CD4-positive, CD25-positive, alpha-beta regulatory T cell (primary cell): ENCODE measurements at regions not wholly inside any gene's neighbourhood (a gene's known extent, or its start where the extent isn't known, plus 50 kb on each side); places are given as distances from the start of the nearest gene placed in this dataset.

ENCODE experiments used
- ATAC-seq, 2 donors: fragments of 150-1000 bp; cut with Tn5 transposase; one replicate each; pipeline ENCODE4 v1.10.0; 2021; ENCODE audit warnings: low read depth in 2 of 2, moderate number of reproducible peaks in 2 of 2, moderate library complexity in 1 of 2
- DNase-seq, 3 donors: peaks; one replicate each; pipeline versions ENCODE4 v3.0.0 to v3.0.0-alpha.2; 2012 to 2022; ENCODE audit warnings: mixed read lengths in 1 of 3
- H3K27ac ChIP-seq: one replicate; pipeline ENCODE4 v1.7.0; 2013; ENCODE audit warnings: mild to moderate bottlenecking, low read length; ENCODE audit not compliant: insufficient read depth, poor library complexity, severe bottlenecking
- H3K27me3 ChIP-seq: one replicate; pipeline ENCODE4 v1.7.0; 2013; ENCODE audit warnings: low read length; ENCODE audit not compliant: control insufficient read depth, insufficient read depth
- H3K36me3 ChIP-seq: one replicate; pipeline ENCODE4 v1.7.0; 2013; ENCODE audit warnings: mild to moderate bottlenecking, low read length, moderate library complexity; ENCODE audit not compliant: control insufficient read depth, insufficient read depth
- H3K4me1 ChIP-seq: 2 replicates; pipeline ENCODE4 v1.7.0; 2013; ENCODE audit warnings: mild to moderate bottlenecking, low read length; ENCODE audit not compliant: insufficient read depth, control insufficient read depth, poor library complexity, severe bottlenecking
- H3K4me3 ChIP-seq: one replicate; pipeline ENCODE4 v1.7.0; 2013; ENCODE audit warnings: low read depth, mild to moderate bottlenecking, low read length, moderate library complexity
- H3K9me3 ChIP-seq, 2 experiments: 1 replicate in 1 of 2; 2 replicates in 1 of 2; pipeline ENCODE4 v1.7.0; 2013; ENCODE audit warnings: low read length in 2 of 2, mild to moderate bottlenecking in 1 of 2, moderate library complexity in 1 of 2; ENCODE audit not compliant: control insufficient read depth in 2 of 2
- H3K27ac Mint-ChIP-seq, 3 donors: one replicate each; pipeline ENCODE4 v1.8.0; 2020 to 2022; ENCODE audit warnings: mild to moderate bottlenecking in 3 of 3, mixed read lengths in 3 of 3, moderate library complexity in 2 of 3
- H3K27me3 Mint-ChIP-seq: one replicate; pipeline ENCODE4 v1.8.0; 2022; ENCODE audit warnings: mild to moderate bottlenecking, mixed read lengths
- H3K36me3 Mint-ChIP-seq: one replicate; pipeline ENCODE4 v1.8.0; 2020; ENCODE audit warnings: mixed read lengths
- H3K4me1 Mint-ChIP-seq, 4 donors: one replicate each; pipeline ENCODE4 v1.8.0; 2020 to 2022; ENCODE audit warnings: mixed read lengths in 4 of 4, mild to moderate bottlenecking in 1 of 4
- H3K4me3 Mint-ChIP-seq, 4 donors: one replicate each; pipeline ENCODE4 v1.8.0; 2020 to 2022; ENCODE audit warnings: mild to moderate bottlenecking in 4 of 4, mixed read lengths in 4 of 4, moderate library complexity in 3 of 4
- H3K9me3 Mint-ChIP-seq, 7 donors: one replicate each; pipeline ENCODE4 v1.8.0; 2020 to 2022; ENCODE audit warnings: mixed read lengths in 7 of 7, mild to moderate bottlenecking in 3 of 7, moderate library complexity in 2 of 7

DNA sequence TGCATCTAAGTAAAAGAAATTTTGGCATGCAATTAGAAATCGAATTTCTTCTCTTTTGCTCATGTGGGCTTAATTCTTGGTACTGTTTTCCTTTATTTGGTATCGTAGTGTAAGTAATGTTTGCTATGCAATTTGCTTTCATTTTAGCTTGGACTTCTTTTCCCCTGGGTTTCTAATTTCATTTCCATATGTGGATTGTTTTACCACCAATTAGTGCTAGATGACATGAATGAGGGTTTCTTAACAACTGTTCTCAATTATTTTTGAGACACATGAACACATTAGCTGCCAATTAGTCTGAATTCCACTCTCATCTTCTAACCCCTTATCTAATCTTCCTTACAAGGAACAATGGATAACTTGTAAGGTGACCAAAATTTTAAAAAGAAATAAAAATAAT lies 1047.2 kb upstream of the PIK3C3 start:
- Histone ChIP-seq H3K4me1 (no peaks in the 10 kb centered on the region), H3K4me3 (no peak overlapping the region), H3K27me3 (no peaks in the 10 kb centered on the region), H3K27ac (no peak overlapping the region), H3K9me3 (peaks cover 2 to 9% of the 10 kb centered on the region in 2 experiments), H3K36me3 (no peaks in the 10 kb centered on the region)
- Mint-ChIP-seq H3K9me3 (peaks cover 0 to 20% (median 5%) of the 10 kb centered on the region in 7 donors), H3K4me3 (no peak overlapping the region), H3K27ac (no peak overlapping the region), H3K4me1 (no peaks in the 10 kb centered on the region), H3K27me3 (no peaks in the 10 kb centered on the region), H3K36me3 (no peaks in the 10 kb centered on the region)
- no peak for DNase-seq
- no peak for ATAC-seq

DNA sequence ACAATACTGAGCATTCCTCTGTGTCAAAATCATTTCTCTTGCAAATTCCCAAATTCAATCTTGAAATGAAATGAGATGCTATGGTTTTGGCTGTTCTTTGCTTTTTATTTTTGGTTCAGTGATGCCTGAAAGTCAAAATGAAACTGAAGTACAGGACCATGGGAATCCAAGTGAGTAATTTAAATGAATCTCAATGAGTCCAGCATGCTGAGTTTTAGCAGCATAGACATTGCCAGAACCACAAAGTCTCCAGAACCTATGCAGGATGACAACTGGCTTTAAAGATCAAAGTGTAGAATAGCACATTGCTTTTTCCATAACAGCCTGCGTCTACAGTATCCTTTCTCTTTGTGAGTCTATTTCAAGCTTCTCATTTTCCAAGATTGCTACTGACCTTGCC lies 1050.7 kb upstream of the PIK3C3 start:
- no peak overlapping the region for H3K4me3 Mint-ChIP-seq
- Histone ChIP-seq H3K36me3 (no peaks in the 10 kb centered on the region), H3K4me1 (no peaks in the 10 kb centered on the region), H3K27ac (no peak overlapping the region), H3K4me3 (no peak overlapping the region), H3K27me3 (no peaks in the 10 kb centered on the region), H3K9me3 (peaks cover 2 to 9% of the 10 kb centered on the region in 2 experiments)
- DNase-seq: no peak
- no peaks in the 10 kb centered on the region for H3K36me3 Mint-ChIP-seq
- H3K27ac Mint-ChIP-seq: no peak overlapping the region
- H3K27me3 Mint-ChIP-seq: no peaks in the 10 kb centered on the region
- no peaks in the 10 kb centered on the region for H3K4me1 Mint-ChIP-seq
- peaks cover 0 to 31% (median 8%) of the 10 kb centered on the region in 7 donors for H3K9me3 Mint-ChIP-seq
- no peak for ATAC-seq

DNA sequence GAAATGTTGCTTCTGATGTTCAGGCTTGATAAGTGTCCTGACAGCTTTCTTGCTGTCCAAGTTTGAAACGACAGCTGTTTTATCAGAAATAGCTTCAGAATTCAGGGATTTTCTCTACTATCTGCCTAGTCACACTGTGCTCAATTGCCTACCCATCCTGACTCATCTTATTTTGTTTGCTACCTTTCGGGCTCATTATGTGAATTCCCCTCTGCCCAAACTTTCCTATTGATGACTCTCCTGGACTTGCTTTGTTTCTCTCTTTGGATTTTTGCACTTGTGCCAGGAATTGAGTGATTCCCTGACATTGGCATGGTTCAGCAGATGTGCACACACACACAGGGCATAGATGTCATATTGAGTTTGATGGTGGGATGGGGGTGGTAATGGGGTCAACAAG lies 1052.6 kb upstream of the PIK3C3 start:
- H3K27ac ChIP-seq: no peak overlapping the region
- Mint-ChIP-seq H3K27ac (no peak overlapping the region), H3K9me3 (peaks cover under 1 to 23% (median 5%) of the 10 kb centered on the region in 7 donors), H3K36me3 (no peaks in the 10 kb centered on the region), H3K27me3 (no peaks in the 10 kb centered on the region), H3K4me3 (no peak overlapping the region), H3K4me1 (no peaks in the 10 kb centered on the region)
- no peak for ATAC-seq
- no peaks in the 10 kb centered on the region for H3K4me1 ChIP-seq
- no peaks in the 10 kb centered on the region for H3K36me3 ChIP-seq
- no peak for DNase-seq
- H3K4me3 ChIP-seq: no peak overlapping the region
- peaks cover 2 to 4% of the 10 kb centered on the region in 2 experiments for H3K9me3 ChIP-seq
- H3K27me3 ChIP-seq: no peaks in the 10 kb centered on the region

DNA sequence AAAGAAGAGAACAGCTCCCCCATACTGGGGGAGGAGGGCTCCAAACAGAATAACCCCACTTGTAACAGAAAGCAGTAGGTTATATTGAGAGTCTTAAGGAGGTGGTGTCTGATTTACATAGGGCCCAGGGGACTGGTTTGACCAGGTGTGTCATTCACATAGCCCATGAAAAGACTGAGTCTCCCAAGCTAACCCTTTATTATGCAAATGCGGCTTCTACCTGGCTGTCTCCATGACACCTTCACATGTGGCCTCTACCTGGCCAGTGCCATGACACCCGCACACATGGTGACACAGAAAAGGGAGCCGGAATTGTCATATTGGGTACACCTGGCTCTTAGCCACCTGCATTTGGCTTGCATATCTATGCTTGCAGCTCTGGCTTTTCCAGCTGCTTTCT lies 1057.2 kb upstream of the PIK3C3 start:
- Mint-ChIP-seq H3K4me1 (no peaks in the 10 kb centered on the region), H3K27ac (no peak overlapping the region), H3K9me3 (peaks cover 3 to 26% (median 10%) of the 10 kb centered on the region in 7 donors), H3K27me3 (no peaks in the 10 kb centered on the region), H3K4me3 (no peak overlapping the region), H3K36me3 (no peaks in the 10 kb centered on the region)
- DNase-seq: no peak
- Histone ChIP-seq H3K36me3 (no peaks in the 10 kb centered on the region), H3K4me3 (no peak overlapping the region), H3K4me1 (no peaks in the 10 kb centered on the region), H3K27ac (no peak overlapping the region), H3K27me3 (no peaks in the 10 kb centered on the region), H3K9me3 (peaks cover 2 to 4% of the 10 kb centered on the region in 2 experiments)
- ATAC-seq: no peak

DNA sequence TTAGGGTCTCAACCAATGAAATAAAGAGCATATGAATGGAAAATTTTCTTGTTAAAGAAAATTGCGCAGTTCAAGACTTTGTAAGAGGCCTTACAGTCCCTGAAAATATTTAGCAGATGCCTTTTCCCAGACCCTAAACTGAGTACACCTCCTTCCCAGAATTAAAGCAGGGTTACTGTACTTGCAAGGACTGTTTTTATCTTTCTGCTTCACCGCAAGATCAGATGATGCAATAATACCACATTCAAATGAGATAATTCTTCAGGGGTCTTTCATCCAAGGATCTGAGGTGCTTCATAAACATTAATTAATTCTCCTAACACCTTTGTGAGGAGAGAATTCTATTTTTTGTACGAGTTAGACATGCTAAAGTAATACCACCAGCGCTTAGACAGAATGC lies 1071.8 kb upstream of the PIK3C3 start:
- ATAC-seq (no peak), DNase-seq (no peak)
- Histone ChIP-seq H3K4me1 (no peaks in the 10 kb centered on the region), H3K9me3 (no peaks in the 10 kb centered on the region), H3K27ac (no peak overlapping the region), H3K36me3 (no peaks in the 10 kb centered on the region), H3K4me3 (no peak overlapping the region), H3K27me3 (no peaks in the 10 kb centered on the region)
- Mint-ChIP-seq H3K4me3 (no peak overlapping the region), H3K9me3 (peaks cover 0 to 23% (median 6%) of the 10 kb centered on the region in 7 donors), H3K27ac (no peak overlapping the region), H3K36me3 (no peaks in the 10 kb centered on the region), H3K27me3 (no peaks in the 10 kb centered on the region), H3K4me1 (no peaks in the 10 kb centered on the region)

DNA sequence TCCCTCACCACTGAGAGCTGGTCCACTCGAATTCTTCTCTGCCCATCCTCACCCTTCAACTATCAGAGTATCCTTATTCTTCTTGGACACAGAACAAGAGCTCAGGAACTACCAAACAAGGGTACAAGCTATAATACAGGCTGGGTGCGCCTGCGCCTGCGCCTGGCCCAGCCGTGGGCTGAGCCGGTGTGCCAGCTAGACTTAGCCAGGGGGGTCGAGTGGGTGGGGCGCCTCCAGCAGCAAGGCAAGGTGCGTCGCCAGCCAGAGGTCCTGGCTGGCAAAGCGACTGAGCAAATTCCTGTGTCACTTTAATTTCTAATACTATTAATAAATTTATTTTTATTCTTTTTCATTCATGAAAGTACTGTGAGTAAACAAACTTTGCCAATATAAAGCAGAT lies 1072.6 kb upstream of the PIK3C3 start:
- Mint-ChIP-seq H3K36me3 (no peaks in the 10 kb centered on the region), H3K27me3 (no peaks in the 10 kb centered on the region), H3K9me3 (peaks cover 2 to 20% (median 4%) of the 10 kb centered on the region in 7 donors), H3K4me1 (no peaks in the 10 kb centered on the region), H3K4me3 (no peak overlapping the region), H3K27ac (no peak overlapping the region)
- H3K4me1 ChIP-seq: no peaks in the 10 kb centered on the region
- H3K36me3 ChIP-seq: no peaks in the 10 kb centered on the region
- H3K4me3 ChIP-seq: no peak overlapping the region
- no peaks in the 10 kb centered on the region for H3K9me3 ChIP-seq
- no peak overlapping the region for H3K27ac ChIP-seq
- ATAC-seq (no peak), DNase-seq (no peak)
- H3K27me3 ChIP-seq: no peaks in the 10 kb centered on the region

DNA sequence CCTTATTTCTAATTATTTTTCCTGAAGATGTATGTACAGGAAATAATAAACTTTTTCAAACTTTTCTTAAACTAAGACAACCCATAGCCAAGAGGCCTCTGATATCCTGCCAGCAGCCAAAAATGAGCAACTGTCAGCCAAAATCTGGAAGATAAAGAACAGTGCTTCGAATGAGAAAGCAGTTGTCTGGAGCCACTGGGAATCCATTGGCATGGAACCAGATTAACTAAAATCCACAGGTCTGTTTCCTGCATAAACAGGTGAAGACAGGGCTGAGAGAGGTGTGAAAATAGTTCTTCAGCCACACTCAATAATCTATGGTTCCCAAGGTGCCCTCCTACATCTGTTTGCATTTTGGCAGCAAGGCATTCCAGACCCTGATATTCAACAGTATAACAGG lies 1076.7 kb upstream of the PIK3C3 start:
- Histone ChIP-seq H3K27me3 (no peaks in the 10 kb centered on the region), H3K36me3 (no peaks in the 10 kb centered on the region), H3K27ac (no peak overlapping the region), H3K4me3 (no peak overlapping the region), H3K9me3 (no peaks in the 10 kb centered on the region), H3K4me1 (no peaks in the 10 kb centered on the region)
- no peaks in the 10 kb centered on the region for H3K36me3 Mint-ChIP-seq
- peak overlapping the region in 1 of 4 donors; percentile 47 for H3K4me3 Mint-ChIP-seq
- no peaks in the 10 kb centered on the region for H3K27me3 Mint-ChIP-seq
- no peak overlapping the region for H3K27ac Mint-ChIP-seq
- H3K4me1 Mint-ChIP-seq: no peaks in the 10 kb centered on the region
- peaks cover 0 to 12% (median 5%) of the 10 kb centered on the region in 7 donors for H3K9me3 Mint-ChIP-seq
- ATAC-seq (no peak), DNase-seq (no peak)

DNA sequence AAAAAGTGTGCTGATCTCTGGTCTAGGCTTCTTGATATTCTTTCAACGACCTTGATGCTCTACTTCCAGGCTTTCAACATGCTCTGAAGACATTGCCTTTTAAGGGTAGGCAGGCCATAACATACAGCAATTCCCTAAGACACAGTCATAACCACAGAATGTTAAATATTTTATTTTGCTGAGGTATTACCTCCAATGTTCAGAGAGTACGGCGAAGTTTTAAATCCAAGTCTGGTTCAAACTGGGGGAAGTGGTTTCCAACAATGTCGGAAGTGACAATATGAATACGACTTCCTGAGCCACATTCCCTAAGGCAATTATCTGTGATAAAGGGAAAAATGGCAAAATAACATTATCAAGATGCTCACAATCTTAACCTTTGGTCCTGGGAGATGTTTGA lies 1077.9 kb upstream of the PIK3C3 start:
- DNase-seq (no peak), ATAC-seq (no peak)
- H3K9me3 Mint-ChIP-seq: peaks cover 0 to 12% (median 5%) of the 10 kb centered on the region in 7 donors
- H3K4me3 Mint-ChIP-seq: no peak overlapping the region
- no peaks in the 10 kb centered on the region for H3K36me3 Mint-ChIP-seq
- H3K4me1 Mint-ChIP-seq: no peaks in the 10 kb centered on the region
- no peaks in the 10 kb centered on the region for H3K9me3 ChIP-seq
- H3K27me3 Mint-ChIP-seq: no peaks in the 10 kb centered on the region
- H3K27me3 ChIP-seq: no peaks in the 10 kb centered on the region
- no peak overlapping the region for H3K4me3 ChIP-seq
- no peaks in the 10 kb centered on the region for H3K4me1 ChIP-seq
- H3K36me3 ChIP-seq: no peaks in the 10 kb centered on the region
- no peak overlapping the region for H3K27ac ChIP-seq
- no peak overlapping the region for H3K27ac Mint-ChIP-seq
